CD4-positive, alpha-beta T cell treated with Interleukin-1 beta for 1 hour (primary cell): ENCODE measurements at regions not wholly inside any gene's neighbourhood (a gene's known extent, or its start where the extent isn't known, plus 50 kb on each side); places are given as distances from the start of the nearest gene placed in this dataset.

ENCODE experiments used
- DNase-seq, 2 donors: peaks; one replicate each; pipeline ENCODE4 v3.0.0-alpha.2; 2020 to 2022

DNA sequence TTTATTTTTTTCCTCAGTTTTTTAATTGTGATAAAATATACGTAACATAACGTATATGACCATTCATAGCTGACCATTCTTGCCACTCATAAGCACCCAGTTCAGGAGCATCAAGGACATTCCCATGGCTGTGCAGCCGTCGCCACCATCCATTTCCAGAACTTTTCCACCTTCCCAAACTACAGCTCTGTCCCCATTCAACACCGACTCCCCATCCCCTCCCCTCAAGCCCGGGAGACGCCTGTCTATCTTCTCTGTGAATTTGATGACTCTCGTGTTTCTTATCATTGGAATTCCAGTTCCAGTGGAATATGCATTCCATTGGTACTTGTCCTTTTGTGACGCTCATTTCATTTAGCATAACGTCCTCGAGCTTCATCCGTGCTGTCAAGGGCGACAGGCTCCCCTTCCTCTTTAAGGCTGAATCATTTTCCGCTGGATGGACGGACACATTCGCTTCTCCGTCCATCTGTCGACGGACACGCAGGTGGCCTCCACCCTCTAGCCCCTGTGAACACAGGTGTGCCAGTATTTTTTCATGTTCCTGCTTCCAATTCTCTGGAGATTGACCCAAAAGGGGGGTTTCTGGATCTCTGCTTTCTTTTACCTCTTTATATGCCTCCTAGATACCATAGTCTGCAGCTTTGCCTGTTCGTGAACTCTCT is 88.1 kb downstream of the YTHDF1 start:
- DNase-seq, result no peak

DNA sequence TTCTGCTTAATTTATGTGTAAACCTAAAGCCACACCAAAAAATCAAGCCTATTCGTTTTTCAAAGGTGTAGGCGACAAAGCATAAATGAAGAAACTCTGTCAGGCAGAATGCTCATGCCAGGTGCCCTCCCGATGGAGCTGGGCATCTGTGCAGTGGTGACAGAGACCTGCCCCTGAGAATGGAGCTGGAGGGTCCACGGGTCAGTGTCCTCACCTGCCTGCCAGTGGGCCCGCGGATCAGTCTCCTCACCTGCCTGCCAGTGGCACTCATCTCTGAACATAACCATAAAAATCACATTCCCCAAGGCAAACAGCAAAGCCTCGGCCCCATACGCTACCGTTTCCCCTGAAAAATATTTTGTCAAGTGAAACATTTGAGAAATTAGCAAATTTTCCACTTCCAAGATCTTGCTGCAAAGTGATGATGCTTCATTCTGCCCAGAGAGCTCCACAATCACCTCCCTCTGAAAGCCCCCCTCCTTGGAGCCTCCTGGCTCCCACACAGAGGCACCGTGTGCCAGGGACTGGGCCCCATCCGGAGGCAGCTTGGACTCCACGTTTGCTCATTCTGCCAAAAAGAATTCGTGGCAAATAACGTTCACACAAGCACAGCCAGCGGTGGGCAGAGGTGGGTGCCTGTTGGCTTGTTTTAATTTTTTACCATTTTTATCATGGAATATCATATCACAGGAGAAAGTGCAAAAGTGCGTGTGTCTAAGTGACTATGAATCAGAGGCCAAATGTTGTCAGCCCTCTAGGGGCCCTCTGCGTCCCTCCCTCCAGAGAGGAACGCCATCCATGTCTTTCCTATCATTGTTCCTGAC is 88.8 kb downstream of the YTHDF1 start:
- DNase-seq, result no peak

DNA sequence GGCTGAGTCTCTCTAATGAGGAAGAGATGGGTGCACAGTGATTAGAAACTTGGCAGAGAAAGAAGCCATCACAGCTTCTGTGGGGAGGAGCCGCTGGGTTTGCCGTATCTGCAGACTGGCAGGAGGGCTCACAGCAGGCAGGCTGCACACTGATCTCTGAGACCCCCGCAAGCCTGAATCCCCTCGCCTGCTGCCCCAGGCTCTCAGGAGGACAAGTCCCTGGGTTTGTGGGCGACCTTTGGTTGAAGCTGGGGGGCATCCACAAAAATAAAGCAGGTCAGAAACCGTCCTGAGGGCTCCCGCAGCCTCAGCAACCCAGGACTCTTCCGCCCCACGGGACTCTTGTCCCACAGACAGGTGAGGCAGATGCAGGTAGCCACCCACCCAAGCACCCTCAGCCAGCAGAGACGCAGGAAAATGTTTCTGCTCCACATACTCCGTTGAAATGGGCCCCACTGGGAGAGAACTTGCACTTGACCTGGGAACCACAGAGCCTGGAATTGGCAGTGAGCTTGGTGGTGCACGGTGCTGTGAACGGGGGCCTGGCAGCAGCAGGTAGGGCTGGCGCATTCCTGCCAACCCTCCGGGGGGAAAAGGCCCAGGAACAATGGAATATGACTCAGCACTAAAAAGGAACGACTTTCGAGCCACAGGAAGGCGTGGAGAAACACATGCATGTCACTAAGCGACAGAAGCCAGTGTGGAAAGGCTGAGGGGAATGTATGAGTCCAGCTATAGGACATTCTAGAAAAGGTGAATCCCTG is 89.9 kb downstream of the YTHDF1 start:
- no peak for DNase-seq

DNA sequence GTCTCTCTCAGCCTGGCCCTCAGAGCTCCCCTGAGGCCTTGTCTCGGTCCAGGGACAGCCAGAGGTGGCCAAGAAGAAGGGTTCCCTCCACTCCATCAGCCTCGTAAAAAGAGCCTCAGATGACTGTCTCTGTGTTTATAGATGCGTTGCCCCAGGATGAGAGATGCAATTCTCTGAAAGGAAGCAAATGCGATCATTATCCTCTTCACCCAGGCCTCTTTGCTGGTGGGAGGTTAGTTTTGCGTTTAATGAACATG is 90.4 kb downstream of the YTHDF1 start:
- no peak for DNase-seq

DNA sequence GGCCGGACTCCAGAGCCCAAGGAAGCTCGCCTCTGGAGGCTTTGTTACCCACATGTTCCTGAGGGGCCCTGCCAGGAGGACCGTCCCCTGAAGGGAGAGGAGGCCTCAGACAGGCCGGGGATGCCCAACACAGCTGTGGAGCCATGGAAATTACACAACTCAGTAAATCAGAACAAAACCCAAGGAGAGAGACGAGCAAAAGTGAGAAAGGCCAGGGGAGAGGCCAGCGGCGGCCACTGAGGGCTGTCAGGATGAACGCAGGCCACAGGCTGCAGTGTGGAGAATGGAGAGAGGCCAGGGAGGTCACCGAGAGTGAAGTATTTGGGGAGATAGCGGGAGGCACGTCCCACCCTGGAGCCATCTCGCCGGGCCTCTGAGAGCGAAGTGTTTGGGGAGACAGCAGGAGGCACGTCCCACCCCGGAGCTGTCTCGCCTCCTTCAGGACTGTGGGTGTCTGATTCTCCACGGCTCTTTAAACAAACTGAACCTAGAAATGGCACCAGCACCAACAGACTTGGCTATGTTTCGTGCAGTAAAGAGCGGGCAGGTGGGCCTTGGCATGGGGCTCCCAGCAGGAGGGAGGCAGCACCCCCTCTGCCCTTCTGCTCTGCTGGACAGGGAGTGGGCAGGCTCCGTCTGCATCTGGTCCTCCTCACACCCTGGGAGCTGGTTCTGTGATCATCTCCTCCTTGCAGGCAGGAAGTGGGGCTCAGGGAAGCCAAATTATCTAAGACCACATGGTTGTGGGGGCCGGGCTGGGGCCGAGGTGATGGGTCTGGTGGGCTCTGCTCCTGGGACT is 91.0 kb downstream of the YTHDF1 start:
- DNase-seq, result no peak

DNA sequence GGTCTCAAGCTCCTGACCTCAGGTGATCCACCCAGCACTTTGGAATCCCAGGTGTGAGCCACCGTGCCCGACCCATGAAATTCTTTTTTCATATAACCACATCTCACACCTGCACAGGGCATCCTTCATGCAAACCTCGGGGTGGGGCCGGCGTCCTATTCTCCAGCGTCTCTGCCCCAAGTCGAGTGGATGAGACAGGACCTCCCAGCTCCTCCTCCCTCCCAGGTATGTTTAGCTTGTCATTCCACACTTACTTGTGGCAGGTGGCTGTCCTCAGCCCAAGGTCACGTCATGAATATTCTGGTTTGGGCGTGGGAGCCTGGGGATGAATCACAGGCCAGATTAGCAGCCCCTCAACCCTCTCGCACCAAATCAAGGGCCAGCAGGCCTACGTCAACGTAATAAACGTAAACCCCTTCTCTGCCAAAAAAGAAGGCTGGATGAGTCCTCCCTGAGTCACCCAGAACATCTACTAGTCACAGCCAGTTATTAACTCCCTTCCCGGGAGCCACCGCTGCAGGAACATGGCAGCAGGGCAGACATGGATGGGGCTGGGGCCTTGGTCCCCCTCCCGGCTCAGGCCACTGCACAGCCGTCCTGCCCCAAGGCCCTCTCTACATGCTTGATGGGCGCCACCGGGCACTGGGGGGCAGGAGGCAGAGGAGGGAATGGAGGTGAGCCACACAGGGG is 91.7 kb downstream of the YTHDF1 start:
- no peak for DNase-seq

DNA sequence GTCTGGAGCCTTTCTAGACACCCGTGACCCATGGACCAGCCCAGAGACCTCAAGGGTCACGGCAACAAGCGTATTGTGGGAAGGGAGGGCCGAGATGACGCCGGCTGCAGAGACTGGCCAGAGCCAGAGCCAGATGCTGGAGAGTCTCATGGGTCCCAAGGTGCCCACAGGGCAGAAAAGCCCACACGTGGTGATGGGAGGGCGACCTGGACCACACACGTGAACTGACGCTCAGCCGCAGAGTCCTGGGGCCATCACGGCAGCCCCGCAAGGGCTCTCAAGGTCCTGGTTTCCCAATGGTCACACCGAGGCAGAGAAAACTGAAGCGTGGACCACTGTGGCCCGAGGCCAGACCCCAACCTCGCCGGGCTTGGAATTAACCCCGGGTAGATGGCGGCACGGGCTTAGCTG is 92.6 kb downstream of the YTHDF1 start:
- DNase-seq, result no peak

DNA sequence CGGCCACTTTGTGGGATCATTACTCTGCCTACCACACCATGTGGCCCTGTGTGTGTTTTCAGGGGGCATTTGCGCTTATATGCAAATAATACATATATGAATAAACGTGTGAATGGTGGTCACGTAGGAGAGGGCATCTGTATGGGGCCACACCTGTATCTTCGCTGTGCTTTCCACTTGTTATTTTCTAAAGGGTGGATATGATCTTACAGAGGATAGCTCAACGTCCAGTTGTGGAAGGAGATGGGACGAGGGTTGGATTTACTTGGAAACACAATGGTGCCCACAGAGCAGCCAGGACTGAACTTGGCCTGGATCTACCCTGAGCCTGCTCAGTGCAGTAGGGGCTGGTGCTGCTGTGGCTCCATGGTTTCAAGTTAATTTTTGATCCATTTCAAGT is 93.3 kb downstream of the YTHDF1 start:
- DNase-seq, result no peak

DNA sequence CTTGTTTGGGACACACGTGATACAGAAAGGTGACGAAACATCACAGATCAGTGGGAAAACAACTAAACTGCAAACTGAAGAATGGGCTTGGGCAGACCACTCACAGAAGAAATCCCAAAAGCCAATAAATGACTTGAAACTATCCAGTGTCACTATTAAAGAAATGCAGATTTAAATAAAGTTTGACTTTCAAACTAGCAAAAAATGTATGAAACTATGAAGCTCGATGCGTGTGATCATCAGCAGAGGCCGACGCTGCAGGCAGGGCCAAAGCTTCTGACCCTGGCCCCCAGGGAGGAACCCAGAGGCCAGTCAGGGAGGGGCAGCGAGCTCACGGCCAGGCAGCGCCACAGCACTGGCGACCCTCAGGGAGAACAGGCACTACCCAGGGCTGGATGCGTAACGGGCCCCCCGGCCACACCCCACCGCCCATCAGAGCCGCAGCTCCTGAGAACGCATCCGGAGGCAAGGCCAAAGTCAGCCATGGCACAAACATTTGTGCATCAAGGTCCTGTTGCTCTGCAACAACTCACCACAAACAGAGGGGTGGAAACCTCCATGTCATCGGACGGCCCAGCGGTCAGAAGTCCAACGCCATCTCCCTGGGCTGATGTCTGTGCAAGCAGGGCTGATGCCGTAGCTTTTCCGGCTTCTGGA is 94.1 kb downstream of the YTHDF1 start:
- DNase-seq, result no peak

DNA sequence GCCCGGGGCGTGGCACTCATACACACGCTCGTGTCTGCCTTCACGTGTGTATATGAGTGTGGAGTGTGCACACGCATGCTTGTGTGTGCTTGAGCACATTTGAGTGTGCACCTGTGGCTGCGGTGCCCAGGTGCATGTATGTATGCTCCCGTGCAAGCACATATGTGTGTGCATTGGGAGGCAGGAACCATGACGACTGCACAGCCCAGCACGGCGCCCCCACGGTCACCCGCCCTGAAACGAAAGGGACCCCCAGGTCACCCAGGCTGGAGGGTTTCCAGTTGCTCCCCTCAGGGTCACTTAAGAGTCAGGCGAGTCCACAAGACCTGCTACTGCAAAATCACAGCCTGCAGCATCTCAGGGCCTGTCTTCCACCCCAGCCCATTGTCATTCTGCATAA is 94.7 kb downstream of the YTHDF1 start:
- DNase-seq, result no peak

DNA sequence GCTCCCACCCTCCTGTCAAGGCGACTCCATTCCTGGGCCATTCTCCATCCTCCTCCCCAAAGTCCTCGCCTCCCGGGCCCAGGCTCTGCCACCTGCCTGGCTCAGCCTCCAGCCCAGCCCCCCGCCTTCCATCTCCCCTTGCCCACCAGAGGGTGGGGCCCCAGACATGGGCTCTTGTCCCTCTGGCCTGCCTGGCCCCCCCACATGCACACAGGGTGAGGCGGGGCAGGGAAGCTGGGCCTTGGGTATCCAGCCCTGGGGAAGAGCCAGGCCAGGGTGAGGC is 95.2 kb downstream of the YTHDF1 start:
- no peak for DNase-seq

DNA sequence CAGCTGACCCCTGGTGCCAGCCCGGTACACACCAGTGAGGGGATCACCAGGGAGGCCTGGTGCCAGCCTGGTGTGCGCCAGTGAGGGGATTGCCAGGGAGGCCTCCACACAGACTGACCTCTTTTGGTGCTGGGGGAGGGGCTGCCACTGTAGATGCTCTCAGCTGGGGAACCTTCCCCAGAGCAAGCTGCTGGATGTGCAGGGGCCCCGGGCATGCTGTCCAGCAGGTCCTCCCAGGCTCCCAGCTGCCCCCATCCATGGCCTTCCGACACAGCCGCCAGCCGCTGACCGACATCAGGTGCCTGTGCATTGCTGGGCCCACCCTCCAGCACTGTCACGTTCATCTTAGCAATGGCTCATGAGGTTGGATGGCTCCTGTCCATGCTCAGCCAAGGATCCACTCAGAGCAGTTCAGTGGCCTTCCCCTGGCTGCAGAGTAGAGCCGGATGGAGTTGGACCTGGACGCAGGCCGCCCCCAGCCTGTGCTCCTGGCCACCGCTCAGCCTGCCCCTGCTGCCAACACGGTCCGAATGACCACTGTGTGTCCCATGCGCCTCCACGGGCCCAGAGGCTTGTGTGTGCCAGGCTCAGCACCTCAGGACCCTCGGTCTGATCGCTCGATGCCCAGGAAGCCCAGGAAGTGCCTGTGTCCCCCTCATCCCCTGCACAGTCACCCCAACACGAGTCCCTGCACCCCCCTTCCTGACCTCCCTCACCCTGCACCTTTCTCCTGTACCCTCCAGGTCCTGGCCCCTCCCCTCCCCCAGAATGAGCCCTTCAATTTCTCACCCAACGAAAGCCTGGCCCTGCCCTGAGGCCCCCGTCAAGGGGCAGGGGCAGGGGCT is 95.7 kb downstream of the YTHDF1 start:
- DNase-seq, result no peak

DNA sequence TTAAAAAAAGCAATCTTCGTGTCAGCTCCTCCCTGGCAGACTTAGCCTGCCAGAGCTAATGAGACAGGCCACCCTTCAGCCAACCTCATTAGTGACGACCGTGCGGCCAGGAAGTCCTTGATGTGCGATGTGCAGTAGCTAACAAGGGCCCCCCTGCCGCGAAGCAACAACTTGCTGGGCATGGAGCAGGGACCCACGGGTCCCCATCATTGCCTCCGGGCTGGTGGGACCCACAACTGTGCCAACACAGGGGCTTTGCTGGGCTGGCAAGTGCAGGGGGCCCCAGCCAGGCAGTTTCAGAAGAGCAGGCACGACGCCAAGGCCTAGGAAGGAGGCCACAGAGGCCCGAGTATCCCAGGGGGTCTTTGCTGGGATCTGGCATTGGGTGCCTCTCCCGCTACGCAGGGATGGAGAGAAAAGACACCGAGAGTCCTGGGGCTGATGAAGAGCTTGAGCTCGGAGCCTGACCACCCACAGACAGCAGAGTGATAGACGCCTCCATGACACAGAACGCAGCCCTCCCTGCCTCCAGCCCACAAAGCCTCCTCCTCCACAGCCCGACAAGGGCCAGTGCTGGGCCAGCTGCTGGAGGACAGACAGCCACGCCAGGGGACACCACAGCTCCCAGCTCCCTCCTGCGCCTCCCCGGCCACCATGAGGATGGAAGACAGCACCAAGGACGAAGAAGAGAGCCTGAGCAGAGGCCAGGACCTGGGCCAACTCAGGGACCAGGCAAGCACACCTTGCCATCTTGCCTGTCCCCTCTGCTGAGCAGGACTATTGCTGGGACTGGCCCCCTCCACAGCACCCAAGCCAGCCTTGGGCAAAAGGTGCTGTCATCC is 96.6 kb downstream of the YTHDF1 start:
- DNase-seq, result no peak

DNA sequence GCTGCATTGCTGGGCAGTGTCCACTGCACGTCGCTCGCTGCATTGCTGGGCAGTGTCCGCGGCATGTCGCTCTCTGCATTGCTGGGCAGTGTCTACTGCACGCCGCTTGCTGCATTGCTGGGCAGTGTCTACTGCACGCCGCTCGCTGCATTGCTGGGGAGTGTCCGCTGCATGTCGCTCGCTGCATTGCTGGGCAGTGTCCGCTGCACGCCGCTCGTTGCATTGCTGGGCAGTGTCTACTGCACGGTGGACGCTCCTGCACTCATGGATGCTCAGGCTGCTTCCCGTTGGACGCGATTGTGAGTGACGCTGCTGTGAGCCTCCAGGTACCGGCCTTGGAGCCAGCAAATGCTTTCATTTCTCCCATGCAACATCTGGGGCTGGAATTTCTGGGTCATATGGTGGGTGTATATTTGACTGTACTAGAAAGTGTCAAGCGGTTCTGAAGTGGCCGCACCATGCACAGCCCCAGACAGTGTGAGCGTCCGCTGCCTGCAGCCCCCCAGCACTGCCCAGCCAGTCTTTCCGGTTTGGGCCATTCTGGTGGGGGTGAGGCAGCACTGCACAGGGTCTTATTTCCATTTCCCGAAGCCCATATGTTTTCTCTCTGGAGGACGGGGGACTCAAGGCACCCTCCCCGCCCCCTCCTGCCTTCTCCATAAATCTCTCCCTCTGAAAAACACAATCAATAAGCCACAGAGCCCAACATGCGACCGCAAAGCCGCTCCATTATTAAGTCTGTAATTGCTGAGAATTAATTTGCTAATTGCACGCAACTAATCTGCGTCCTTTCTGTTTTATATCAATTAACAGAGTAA is 97.4 kb downstream of the YTHDF1 start:
- no peak for DNase-seq

DNA sequence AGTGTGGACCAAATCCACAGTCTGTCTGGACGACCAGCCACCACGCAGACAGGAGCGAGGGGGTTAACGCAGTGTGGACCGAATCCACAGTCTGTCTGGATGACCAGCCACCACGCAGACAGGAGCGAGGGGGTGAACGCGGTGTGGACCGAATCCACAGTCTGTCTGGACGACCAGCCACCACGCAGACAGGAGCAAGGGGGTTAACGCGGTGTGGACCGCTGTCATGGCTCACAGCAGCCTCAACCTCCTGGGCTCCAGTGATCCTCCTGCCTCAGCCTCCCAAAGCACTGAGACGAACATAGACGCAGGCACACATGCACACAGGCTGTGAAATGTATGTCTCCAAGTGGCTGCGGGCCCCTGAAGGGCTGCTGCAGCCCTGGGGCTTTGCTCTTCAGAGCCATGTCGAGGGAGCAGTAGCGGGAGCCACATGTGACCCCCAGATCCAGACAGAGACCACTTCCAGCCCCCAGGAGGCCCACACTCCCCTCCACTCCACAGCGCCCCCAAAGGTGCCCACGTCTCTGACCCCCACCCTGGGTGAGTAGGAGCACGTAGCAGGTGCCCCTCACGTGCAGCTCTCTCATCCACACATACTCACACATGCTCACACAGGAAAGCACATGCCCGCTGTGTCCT is 98.1 kb downstream of the YTHDF1 start:
- no peak for DNase-seq

DNA sequence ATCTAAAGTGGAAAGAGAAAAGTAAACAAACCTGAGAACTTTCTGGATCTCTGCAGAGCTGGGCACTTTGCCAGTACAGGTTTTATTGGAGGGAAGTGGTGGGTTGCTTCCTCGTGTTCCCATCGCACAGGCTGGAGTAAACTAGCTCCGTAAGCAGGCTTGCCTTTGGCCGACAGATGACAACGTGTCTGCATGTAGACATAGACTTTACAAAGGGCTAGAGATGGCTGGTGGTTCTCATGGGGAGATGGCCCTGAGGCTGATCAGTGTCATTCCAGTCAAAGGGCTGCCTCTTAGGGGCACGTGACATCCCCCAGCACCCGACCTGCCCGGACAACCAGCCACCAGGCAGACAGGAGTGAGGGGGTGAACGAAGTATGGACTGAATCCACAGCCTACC is 98.8 kb downstream of the YTHDF1 start:
- no peak for DNase-seq

DNA sequence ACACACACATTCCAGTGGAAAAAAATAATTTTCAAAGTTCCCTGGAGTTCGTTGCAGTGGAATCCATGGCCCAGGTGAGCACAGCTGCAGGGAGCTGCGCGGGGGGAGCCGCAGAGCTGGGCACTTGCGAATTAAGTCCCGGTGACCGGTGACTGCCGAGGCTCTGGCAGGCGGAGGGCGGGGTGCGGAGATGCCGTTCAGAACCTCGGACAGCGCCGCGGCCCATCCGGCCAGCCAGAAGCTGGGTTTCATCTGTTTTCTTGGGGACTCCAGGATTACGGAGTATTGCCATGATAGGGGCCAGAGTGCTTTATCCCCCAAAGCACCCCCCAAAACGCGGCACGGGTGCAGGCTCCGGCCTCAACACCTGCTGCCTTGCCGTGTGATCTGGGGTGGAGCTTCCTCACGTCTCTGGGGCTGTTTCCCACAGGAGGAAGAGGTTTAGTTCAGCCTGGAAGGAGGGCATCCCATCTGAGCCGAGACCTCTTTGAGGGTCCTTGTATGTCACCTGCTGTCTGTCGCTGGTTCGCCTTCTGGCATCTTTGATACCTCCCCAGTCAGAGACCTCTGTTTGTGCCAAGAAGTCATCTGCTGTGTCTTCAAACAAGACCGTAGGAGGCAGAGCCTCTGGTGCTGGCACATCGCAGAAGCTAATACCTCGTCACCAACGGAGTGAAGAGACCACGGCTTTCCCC is 99.4 kb downstream of the YTHDF1 start:
- DNase-seq, result no peak

DNA sequence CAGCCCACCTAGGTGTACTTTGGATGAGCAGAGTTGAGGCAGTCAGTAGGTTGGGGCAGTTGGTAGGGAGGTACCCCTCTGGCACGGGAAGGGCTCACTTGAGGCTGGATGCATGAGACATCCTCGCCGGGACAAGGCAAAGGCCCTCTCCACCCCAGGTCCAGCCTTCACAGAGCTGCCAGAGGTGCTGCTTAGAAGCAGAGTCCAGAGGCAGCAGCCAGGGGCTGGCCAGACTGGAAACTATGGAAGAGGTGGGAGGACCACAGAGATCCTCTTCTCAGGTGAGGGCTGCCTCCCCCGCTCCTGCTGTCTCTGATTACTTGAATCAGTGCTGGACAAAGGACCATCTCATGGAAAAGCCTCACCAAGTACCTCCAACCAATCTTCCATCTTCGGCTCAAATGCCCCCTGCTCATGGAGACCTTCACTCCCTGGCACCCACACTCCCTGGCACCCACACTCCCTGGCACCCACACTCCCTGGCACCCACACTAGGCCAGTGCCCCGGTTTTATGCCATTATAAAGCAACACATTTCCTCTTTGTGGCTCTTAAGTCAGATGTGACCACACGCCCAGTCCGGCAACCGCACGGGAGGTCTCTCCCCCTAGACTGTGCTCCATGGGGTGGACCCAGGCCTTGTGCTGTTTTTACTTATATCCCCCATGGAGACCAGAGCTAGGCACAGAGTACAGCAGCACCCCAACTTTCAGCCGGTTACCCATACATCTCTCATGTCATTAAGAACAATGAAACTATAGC is 100.1 kb downstream of the YTHDF1 start:
- DNase-seq, result no peak
